ENCODE measurements at regions not wholly inside any gene's neighbourhood (a gene's known extent, or its start where the extent isn't known, plus 50 kb on each side); places are given as distances from the start of the nearest gene placed in this dataset.

- no peak for DNase-seq (ENCODE audit: low read depth)
- Histone ChIP-seq H3K27me3 (ENCODE audit: control insufficient read depth, insufficient read depth, low read length) (no peaks in the 10 kb centered on the region), H3K36me3 (ENCODE audit: control insufficient read depth, insufficient read depth, low read length) (no peaks in the 10 kb centered on the region), H3K4me3 (ENCODE audit: low read depth, low read length) (no peak overlapping the region)
- ChIA-PET CTCF (interaction anchor here (0.9 to 2.0 kb wide), 4 partner anchors 8 to 25 kb away, joined by 3 to 8 read pairs (median 6); no protein-coding TSS in a partner anchor), POLR2A (interaction anchor here (0.6 kb wide), 1 partner anchor 54 kb away, joined by 4 read pairs; no protein-coding TSS in a partner anchor)
- TF ChIP-seq CTCF (IDR thresholded peaks at IDR 0.05; ENCODE audit: insufficient read depth, low read depth, low read length), result no peak
Measured at GRCh38 chr11:12598330-12599256, 75.6 kb upstream of the TEAD1 start.

GRCh38 chr11:12599408-12600143 lies 74.6 kb upstream of the TEAD1 start:
- ChIA-PET POLR2A (no interaction called here), CTCF (interaction anchor here (0.9 to 2.0 kb wide), 5 partner anchors 9 to 26 kb away, joined by 3 to 8 read pairs (median 5); no protein-coding TSS in a partner anchor)

GRCh38 chr11:12600829-12601228 lies 73.4 kb upstream of the TEAD1 start:
- ChIA-PET POLR2A (interaction anchor here (0.5 kb wide), 1 partner anchor 52 kb away, joined by 3 read pairs; no protein-coding TSS in a partner anchor), CTCF (no interaction called here)
- no peaks in the 10 kb centered on the region for H3K36me3 ChIP-seq (ENCODE audit: control insufficient read depth, insufficient read depth, low read length)
- DNase-seq (ENCODE audit: low read depth), result no peak
- no peak overlapping the region for H3K4me3 ChIP-seq (ENCODE audit: low read depth, low read length)
- H3K27me3 ChIP-seq (ENCODE audit: control insufficient read depth, insufficient read depth, low read length), result no peaks in the 10 kb centered on the region
- no peak for TF ChIP-seq CTCF (IDR thresholded peaks at IDR 0.05; ENCODE audit: insufficient read depth, low read depth, low read length)

More at GRCh38 chr11:12599408-12600143, 74.6 kb upstream of the TEAD1 start:
- peak; percentile 48 for TF ChIP-seq CTCF (IDR thresholded peaks at IDR 0.05; ENCODE audit: insufficient read depth, low read depth, low read length)
- Histone ChIP-seq H3K36me3 (ENCODE audit: control insufficient read depth, insufficient read depth, low read length) (no peaks in the 10 kb centered on the region), H3K27me3 (ENCODE audit: control insufficient read depth, insufficient read depth, low read length) (no peaks in the 10 kb centered on the region), H3K4me3 (ENCODE audit: low read depth, low read length) (no peak overlapping the region)
- DNase-seq (ENCODE audit: low read depth), result no peak

GRCh38 chr11:12602421-12602820 lies 71.8 kb upstream of the TEAD1 start:
- Histone ChIP-seq H3K36me3 (ENCODE audit: control insufficient read depth, insufficient read depth, low read length) (no peaks in the 10 kb centered on the region), H3K27me3 (ENCODE audit: control insufficient read depth, insufficient read depth, low read length) (no peaks in the 10 kb centered on the region), H3K4me3 (ENCODE audit: low read depth, low read length) (no peak overlapping the region)
- ChIA-PET POLR2A (no interaction called here), CTCF (no interaction called here)
- no peak for DNase-seq (ENCODE audit: low read depth)
- no peak for TF ChIP-seq CTCF (IDR thresholded peaks at IDR 0.05; ENCODE audit: insufficient read depth, low read depth, low read length)

Data from BJ (cell line).